ENCODE measurements at regions not wholly inside any gene's neighbourhood (a gene's known extent, or its start where the extent isn't known, plus 50 kb on each side); places are given as distances from the start of the nearest gene placed in this dataset.

DNA sequence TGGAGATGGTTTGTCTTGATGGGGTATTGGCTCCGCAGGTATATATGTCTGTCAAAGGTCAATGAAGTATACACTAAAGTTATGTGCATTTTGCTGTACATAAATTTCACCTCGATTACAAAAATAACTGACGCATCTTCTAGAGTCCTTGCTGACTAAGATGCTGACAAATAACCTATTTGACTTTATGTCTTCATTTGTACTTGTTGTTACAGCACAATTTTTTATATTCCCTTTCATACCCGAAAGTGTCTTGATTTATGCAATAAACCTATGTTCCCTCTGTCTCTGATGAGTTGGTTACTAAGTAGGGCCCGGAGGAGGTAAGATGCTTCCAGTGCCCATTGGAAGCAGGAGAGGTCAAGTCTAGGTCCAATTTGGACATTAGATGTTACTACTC lies 93.5 kb downstream of the COPS8 start:
- Histone ChIP-seq H3K27me3 (ENCODE audit: insufficient read depth, low read depth) (no peaks in the 10 kb centered on the region), H3K79me2 (ENCODE audit: insufficient read depth, low read depth) (no peaks in the 10 kb centered on the region), H3K4me3 (IDR thresholded peaks at IDR 0.05; ENCODE audit: insufficient read depth, low read depth, low read length) (no peak overlapping the region), H3K4me1 (ENCODE audit: low read depth, poor library complexity, severe bottlenecking) (no peaks in the 10 kb centered on the region), H2AFZ (ENCODE audit: low read depth) (no peak overlapping the region), H3K36me3 (ENCODE audit: insufficient read depth) (no peaks in the 10 kb centered on the region), H3K9ac (no peak overlapping the region), H3K27ac (no peak overlapping the region), H4K20me1 (ENCODE audit: insufficient read depth) (no peaks in the 10 kb centered on the region), H3K4me2 (no peak overlapping the region)
- TF ChIP-seq, protein P1, sequence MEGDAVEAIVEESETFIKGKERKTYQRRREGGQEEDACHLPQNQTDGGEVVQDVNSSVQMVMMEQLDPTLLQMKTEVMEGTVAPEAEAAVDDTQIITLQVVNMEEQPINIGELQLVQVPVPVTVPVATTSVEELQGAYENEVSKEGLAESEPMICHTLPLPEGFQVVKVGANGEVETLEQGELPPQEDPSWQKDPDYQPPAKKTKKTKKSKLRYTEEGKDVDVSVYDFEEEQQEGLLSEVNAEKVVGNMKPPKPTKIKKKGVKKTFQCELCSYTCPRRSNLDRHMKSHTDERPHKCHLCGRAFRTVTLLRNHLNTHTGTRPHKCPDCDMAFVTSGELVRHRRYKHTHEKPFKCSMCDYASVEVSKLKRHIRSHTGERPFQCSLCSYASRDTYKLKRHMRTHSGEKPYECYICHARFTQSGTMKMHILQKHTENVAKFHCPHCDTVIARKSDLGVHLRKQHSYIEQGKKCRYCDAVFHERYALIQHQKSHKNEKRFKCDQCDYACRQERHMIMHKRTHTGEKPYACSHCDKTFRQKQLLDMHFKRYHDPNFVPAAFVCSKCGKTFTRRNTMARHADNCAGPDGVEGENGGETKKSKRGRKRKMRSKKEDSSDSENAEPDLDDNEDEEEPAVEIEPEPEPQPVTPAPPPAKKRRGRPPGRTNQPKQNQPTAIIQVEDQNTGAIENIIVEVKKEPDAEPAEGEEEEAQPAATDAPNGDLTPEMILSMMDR (conservative IDR thresholded peaks at IDR 0.05; ENCODE audit: low read depth, low read length), result no peak

DNA sequence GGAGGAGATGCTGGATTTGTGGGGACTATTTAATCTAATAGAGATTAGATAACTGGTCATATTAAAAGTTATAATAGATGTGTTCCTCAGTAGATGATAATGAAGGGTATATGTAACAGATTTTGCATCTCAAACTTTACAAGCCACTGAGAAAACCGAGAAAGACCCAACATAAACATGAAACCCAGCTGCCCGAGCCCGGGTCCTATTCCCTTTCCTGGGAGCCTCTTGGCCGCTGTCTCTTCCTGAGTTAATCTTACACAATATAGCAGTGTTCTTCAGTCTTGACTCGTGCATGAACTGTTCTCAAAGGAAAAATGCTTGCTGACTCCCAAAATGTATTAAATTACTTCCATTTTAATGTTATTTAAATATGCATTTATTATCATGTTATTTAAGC lies 94.5 kb downstream of the COPS8 start:
- no peaks in the 10 kb centered on the region for H3K27me3 ChIP-seq (ENCODE audit: insufficient read depth, low read depth)

GRCh38 chr2:237180987-237181386 lies 95.3 kb downstream of the COPS8 start:
- no peaks in the 10 kb centered on the region for H4K20me1 ChIP-seq (ENCODE audit: insufficient read depth)
- H3K4me3 ChIP-seq (IDR thresholded peaks at IDR 0.05; ENCODE audit: insufficient read depth, low read depth, low read length), result no peak overlapping the region

More for the DNA sequence above, 94.5 kb downstream of the COPS8 start:
- H3K9ac ChIP-seq, result no peak overlapping the region
- no peaks in the 10 kb centered on the region for H4K20me1 ChIP-seq (ENCODE audit: insufficient read depth)
- H3K27ac ChIP-seq, result no peak overlapping the region
- TF ChIP-seq, protein P1 (conservative IDR thresholded peaks at IDR 0.05; ENCODE audit: low read depth, low read length), result no peak
- H3K4me3 ChIP-seq (IDR thresholded peaks at IDR 0.05; ENCODE audit: insufficient read depth, low read depth, low read length), result no peak overlapping the region
- no peak overlapping the region for H2AFZ ChIP-seq (ENCODE audit: low read depth)
- H3K4me2 ChIP-seq, result no peak overlapping the region
- no peaks in the 10 kb centered on the region for H3K36me3 ChIP-seq (ENCODE audit: insufficient read depth)
- H3K4me1 ChIP-seq (ENCODE audit: low read depth, poor library complexity, severe bottlenecking), result no peaks in the 10 kb centered on the region
- no peaks in the 10 kb centered on the region for H3K79me2 ChIP-seq (ENCODE audit: insufficient read depth, low read depth)

DNA sequence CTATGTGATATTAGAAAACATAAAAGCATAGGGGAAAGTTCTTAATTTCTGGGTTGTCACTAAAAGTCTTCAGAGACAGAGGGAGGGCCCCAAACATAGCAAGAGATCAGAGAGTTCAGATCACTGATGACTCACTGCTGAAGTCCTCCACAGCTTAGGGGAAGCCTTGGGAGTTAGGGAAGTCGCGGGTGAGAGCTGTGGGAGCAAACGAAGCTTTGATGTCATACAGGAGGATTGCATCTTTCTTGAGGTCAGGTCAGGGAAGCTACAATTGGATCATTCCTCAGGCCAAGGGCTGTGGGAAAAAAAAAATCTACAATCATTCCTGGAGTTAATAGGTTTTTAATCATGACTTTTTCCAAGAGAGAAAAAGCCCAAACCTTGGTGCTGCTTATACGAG lies 96.2 kb downstream of the COPS8 start:
- H2AFZ ChIP-seq (ENCODE audit: low read depth), result no peak overlapping the region
- TF ChIP-seq, protein P1 (conservative IDR thresholded peaks at IDR 0.05; ENCODE audit: low read depth, low read length), result no peak
- H3K27me3 ChIP-seq (ENCODE audit: insufficient read depth, low read depth), result no peaks in the 10 kb centered on the region
- no peaks in the 10 kb centered on the region for H3K36me3 ChIP-seq (ENCODE audit: insufficient read depth)
- no peak overlapping the region for H3K4me2 ChIP-seq
- H4K20me1 ChIP-seq (ENCODE audit: insufficient read depth), result no peaks in the 10 kb centered on the region
- H3K9ac ChIP-seq, result no peak overlapping the region
- H3K27ac ChIP-seq, result no peak overlapping the region
- no peaks in the 10 kb centered on the region for H3K79me2 ChIP-seq (ENCODE audit: insufficient read depth, low read depth)
- H3K4me1 ChIP-seq (ENCODE audit: low read depth, poor library complexity, severe bottlenecking), result no peaks in the 10 kb centered on the region
- no peak overlapping the region for H3K4me3 ChIP-seq (IDR thresholded peaks at IDR 0.05; ENCODE audit: insufficient read depth, low read depth, low read length)

More at GRCh38 chr2:237180987-237181386, 95.3 kb downstream of the COPS8 start:
- TF ChIP-seq, protein P1 (conservative IDR thresholded peaks at IDR 0.05; ENCODE audit: low read depth, low read length), result no peak
- Histone ChIP-seq H2AFZ (ENCODE audit: low read depth) (no peak overlapping the region), H3K27ac (no peak overlapping the region), H3K79me2 (ENCODE audit: insufficient read depth, low read depth) (no peaks in the 10 kb centered on the region), H3K36me3 (ENCODE audit: insufficient read depth) (no peaks in the 10 kb centered on the region), H3K27me3 (ENCODE audit: insufficient read depth, low read depth) (no peaks in the 10 kb centered on the region), H3K9ac (no peak overlapping the region), H3K4me1 (ENCODE audit: low read depth, poor library complexity, severe bottlenecking) (no peaks in the 10 kb centered on the region), H3K4me2 (no peak overlapping the region)

Measured in KMS-11 (cell line).